Lung (tissue), 11 donors: ENCODE measurements at regions not wholly inside any gene's neighbourhood (a gene's known extent, or its start where the extent isn't known, plus 50 kb on each side); places are given as distances from the start of the nearest gene placed in this dataset.

ENCODE experiments used
- ATAC-seq: fragments of 200-7000 bp; cut with Tn5 transposase; one replicate; pipeline ENCODE4 v1.9.1; 2020; ENCODE audit warnings: moderate number of reproducible peaks; ENCODE audit not compliant: insufficient read depth, low FRiP score
- DNase-seq, 3 donors: peaks; one replicate each; pipeline ENCODE4 v3.0.0-alpha.2; 2013 to 2017
- H3K27ac ChIP-seq, 2 donors: one replicate each; pipeline ENCODE4 v1.5.1; 2013; ENCODE audit warnings: mild to moderate bottlenecking in 2 of 2, moderate library complexity in 2 of 2, control low read depth in 1 of 2, inconsistent platforms in 1 of 2, low read depth in 1 of 2, low read length in 1 of 2
- H3K27me3 ChIP-seq, 3 donors: one replicate each; pipeline ENCODE4 v1.5.1; 2013; ENCODE audit warnings: low read length in 2 of 3; ENCODE audit not compliant: control insufficient read depth in 3 of 3, insufficient read depth in 3 of 3
- H3K36me3 ChIP-seq, 4 donors: one replicate each; pipeline ENCODE4 v1.5.1; 2013; ENCODE audit warnings: low read length in 4 of 4, mild to moderate bottlenecking in 1 of 4, moderate library complexity in 1 of 4; ENCODE audit not compliant: control insufficient read depth in 4 of 4, insufficient read depth in 4 of 4
- H3K4me1 ChIP-seq, 5 donors: one replicate each; pipeline ENCODE4 v1.5.1; 2013; ENCODE audit warnings: low read length in 5 of 5, mild to moderate bottlenecking in 2 of 5, moderate library complexity in 1 of 5; ENCODE audit not compliant: control insufficient read depth in 5 of 5, insufficient read depth in 5 of 5
- H3K4me3 ChIP-seq: one replicate; pipeline ENCODE4 v1.5.1; 2013; ENCODE audit warnings: mild to moderate bottlenecking, control low read depth, moderate library complexity
- H3K9ac ChIP-seq, 2 donors: one replicate each; pipeline ENCODE4 v1.5.1; 2013; ENCODE audit warnings: low read length in 2 of 2, control low read depth in 1 of 2; ENCODE audit not compliant: insufficient read depth in 1 of 2
- H3K9me3 ChIP-seq, 4 donors: one replicate each; pipeline ENCODE4 v1.5.1; 2013; ENCODE audit warnings: low read length in 3 of 4, mild to moderate bottlenecking in 1 of 4, moderate library complexity in 1 of 4; ENCODE audit not compliant: control insufficient read depth in 4 of 4, insufficient read depth in 3 of 4
- CTCF ChIP-seq: IDR thresholded peaks from 2 replicates; pipeline ENCODE4 v1.5.1; 2012; ENCODE audit warnings: mild to moderate bottlenecking; ENCODE audit errors: control extremely low read depth, extremely low read depth
- WGBS, 2 donors: extraction: QIAGEN DNeasy Blood & Tissue Kit; methylation state at CpG; one replicate each; pipeline ENCODE4 v1.1.7; 2013; 5-methylcytosine and 5-hydroxymethylcytosine counted together
- donor health status: control.
- donor health status: control.
- donor health status: Bipolar disorder and iron deficiency.
- donor health status: healthy.
- donor health status: DM: yes; HTN: yes; CAD: no.

- no peak for DNase-seq
- Histone ChIP-seq H3K27ac (no peak overlapping the region), H3K4me1 (no peaks in the 10 kb centered on the region), H3K4me3 (no peak overlapping the region), H3K36me3 (no peaks in the 10 kb centered on the region), H3K27me3 (no peaks in the 10 kb centered on the region), H3K9me3 (no peaks in the 10 kb centered on the region), H3K9ac (no peak overlapping the region)
- no peak for TF ChIP-seq CTCF
- WGBS, 2 donors, result 88 to 92% methylated on average over 2 of the region's 2 CpGs
- ATAC-seq, result no peak
These were observed 65.1 kb upstream of the SLC66A3 start for GRCh38 chr2:11090187-11090586.

DNA sequence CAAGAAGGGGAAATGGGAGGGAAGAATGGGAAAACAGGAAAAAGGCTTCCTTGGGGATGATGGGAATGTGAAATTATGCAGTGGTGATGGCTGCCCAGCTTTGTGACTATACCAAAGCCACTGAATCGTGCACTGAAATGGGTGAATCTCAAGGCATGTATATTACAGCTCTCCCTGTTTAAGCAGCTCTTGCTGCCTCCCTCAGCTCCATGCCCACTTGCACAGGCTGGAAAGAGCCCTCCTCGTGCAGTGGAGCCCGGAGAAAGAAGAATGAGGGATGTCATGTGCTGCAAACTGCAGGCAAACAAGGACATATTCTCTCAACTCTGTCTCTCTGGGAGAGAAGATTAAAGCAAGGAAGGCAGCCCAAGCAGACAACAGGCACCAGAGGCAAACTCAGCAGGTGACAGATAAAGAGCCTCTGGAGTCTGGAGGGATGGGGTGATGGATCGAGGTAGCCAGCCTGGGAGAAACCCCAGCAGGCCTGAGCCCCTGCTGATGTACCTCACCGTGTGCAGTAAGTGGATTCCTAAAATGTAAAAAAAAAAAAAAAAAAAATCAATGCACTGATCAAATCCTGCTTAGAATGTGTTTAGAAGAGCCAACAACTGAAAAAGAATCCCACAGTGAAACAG, 62.4 kb upstream of the SLC66A3 start:
- Histone ChIP-seq H3K4me3 (no peak overlapping the region), H3K9ac (no peak overlapping the region), H3K27me3 (no peaks in the 10 kb centered on the region), H3K27ac (no peak overlapping the region), H3K9me3 (no peaks in the 10 kb centered on the region), H3K4me1 (no peaks in the 10 kb centered on the region), H3K36me3 (no peaks in the 10 kb centered on the region)
- 77 to 85% methylated on average over 5 of the region's 5 CpGs for WGBS, 2 donors
- TF ChIP-seq CTCF, result no peak
- no peak for DNase-seq
- ATAC-seq, result no peak

DNA sequence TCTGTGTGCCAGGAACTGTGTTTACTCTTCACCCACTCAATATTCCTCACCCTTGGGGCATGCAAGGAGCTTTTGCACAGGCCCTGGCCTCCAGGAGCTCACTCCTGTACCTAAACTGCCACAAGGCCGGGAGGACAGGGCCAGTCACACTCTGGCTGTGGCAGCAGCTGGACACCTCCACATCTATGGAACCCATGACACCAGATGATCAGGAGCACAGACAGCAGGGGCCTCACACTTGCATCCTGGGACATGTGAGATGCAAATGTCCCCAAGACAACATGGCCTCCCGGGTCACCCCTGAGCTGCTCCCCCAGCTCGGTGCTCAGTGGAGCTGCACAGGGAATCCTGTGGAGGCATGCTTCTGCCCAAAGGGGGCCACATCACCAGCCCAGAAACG, 61.8 kb upstream of the SLC66A3 start:
- Histone ChIP-seq H3K9me3 (no peaks in the 10 kb centered on the region), H3K4me1 (no peaks in the 10 kb centered on the region), H3K4me3 (no peak overlapping the region), H3K36me3 (no peaks in the 10 kb centered on the region), H3K27me3 (no peaks in the 10 kb centered on the region), H3K9ac (no peak overlapping the region), H3K27ac (no peak overlapping the region)
- ATAC-seq, result no peak
- no peak for DNase-seq
- 67 to 68% methylated on average over 4 of the region's 4 CpGs for WGBS, 2 donors
- TF ChIP-seq CTCF, result no peak
